NCI-H524 treated with DMSO at 0.1 percent for 48 hours (cell line): ENCODE measurements at regions not wholly inside any gene's neighbourhood (a gene's known extent, or its start where the extent isn't known, plus 50 kb on each side); places are given as distances from the start of the nearest gene placed in this dataset.

Experiments
- DNase-seq: peaks from one replicate; lab custom pipeline; 2025; lab: John Stamatoyannopoulos, UW

DNA sequence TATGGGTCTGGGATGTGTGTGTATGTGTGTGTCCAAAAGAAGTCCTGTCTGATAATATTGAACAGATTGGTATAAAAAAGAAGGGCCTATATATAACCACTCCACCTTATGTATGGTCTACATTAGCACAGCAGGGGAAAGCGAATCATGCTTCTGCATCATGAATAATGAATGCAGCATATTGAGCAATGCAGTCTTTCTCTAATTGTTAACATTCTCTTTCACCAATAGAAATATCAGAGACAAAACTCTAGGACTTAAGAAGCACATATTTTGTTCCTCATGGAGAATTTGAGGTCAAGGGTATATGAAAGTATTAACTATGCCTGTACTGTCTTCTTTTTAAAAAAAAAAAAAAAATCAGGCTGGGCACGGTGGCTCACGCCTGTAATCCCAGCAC is 264.3 kb upstream of the NOCT start:
- no peak for DNase-seq

DNA sequence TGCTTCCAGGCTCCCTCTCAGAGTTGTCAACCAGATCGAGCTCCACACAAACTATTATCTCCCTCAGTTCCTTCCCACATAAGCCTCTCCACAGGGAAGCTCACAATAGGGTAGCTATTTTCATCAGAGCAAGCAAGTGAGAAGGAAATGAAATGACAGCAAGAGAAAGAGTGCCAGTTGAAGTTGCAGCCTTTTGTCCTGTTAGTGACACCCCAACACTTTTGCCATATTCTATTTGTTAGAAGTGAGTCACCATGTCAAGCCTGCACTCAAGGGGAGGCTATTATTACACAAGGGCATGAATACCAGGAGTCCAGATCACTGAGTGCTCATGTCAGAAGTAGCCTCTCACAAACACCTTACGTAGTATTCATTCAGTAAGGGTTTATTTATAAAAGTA is 266.3 kb upstream of the NOCT start:
- DNase-seq = no peak

DNA sequence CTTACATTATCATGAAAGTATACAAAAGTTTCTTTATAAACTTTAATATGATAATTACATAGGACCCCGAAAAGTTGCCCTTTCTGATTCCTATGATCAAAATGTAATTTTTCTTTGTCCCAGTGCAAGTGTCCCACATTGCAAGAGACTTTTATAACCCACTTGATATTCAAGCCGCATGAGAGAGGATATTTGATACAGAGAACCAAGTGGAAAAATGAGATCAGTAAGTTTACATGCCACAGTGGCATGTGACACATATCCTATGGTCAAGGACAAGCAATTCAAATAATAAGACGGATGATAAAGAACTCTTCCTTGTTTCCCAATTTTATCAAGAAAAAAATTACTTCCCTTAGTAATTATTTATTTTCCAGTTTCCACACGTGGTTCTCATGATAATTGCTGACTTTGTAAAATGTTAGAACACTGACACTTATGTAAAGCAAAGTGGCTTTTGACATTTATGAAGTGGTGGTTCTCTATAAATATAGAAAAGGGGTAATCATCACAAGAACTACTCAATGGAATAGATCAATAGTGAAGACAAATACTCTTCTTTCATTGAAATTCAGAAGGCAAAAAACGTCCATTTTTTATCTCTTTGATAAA is 273.7 kb upstream of the NOCT start:
- DNase-seq = no peak

DNA sequence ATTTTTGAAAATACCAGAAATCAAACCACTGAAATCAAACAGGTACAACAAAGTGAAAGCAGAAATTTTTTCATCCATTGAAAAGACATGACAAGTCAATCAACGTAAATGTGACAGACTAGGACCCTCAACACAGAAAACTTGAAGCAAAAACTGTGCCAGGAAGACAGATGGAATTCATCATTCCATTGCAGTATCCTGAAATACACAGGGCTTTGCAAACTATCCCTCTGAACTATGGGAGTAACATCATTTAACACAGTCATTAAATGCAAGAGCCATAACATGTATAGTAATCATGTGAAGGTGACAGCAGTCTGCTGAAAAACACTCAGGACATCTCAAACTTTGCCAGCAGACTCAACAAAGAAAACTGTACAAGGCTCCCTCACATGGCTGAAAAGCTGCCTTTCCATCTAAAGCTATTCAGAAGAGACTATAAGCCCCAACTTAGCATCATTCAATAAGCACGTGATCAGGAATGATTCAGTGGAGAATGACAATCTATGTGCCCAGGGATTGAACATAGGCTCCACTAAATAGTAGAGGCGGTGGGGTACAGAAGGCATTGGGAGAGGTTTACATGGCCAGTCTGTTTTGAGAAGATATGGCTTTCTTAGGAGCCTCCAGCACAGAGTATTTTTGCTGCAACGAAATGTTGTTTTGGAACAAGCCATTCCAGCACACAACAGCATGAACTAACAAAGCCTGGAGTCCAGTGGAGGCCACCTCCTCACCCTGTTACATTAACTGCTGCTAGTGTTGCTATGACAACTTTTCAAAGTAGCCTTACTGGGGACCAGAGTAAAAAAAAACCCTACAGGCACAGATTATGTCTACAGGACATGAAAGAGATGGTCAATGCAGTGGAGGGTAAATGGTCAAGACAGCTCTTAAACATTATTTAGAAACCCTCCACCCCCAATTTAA is 274.5 kb upstream of the NOCT start:
- no peak for DNase-seq

DNA sequence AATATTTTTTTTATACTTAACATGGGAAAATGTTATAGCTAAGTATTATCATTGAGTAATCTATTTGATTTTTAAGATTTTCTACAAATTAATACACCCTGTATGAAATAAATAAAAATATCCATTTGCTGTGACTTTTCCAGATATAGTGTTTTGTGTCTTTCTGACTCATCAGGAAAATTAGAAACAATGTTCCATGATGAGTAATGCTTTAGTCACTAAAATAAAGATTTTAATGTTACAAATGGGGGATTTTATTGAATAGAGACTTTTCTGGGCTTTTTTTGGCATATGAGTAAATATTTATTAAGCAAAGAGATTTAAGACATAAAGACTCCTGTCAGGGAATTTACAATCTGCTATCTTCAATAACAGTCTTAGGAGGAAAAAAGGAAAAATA is 279.2 kb upstream of the NOCT start:
- no peak for DNase-seq

DNA sequence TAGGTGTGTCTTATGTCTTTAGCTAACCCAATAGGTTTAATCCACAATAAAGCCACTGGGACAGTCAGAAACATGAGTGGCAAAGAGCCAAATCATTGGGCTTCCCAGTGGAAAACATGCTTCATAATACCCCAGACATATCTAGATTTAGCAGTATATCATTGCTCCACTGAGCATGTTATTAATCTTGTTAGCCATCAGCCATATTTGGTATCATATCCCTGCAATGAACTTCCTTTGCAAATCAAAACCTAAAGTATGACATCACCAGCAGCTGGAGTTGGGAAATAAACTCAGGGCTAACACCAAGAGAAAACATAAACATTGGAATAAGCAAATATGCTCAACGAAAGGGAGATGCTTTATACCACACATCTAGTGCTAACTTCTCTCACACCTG is 280.8 kb upstream of the NOCT start:
- DNase-seq = no peak

DNA sequence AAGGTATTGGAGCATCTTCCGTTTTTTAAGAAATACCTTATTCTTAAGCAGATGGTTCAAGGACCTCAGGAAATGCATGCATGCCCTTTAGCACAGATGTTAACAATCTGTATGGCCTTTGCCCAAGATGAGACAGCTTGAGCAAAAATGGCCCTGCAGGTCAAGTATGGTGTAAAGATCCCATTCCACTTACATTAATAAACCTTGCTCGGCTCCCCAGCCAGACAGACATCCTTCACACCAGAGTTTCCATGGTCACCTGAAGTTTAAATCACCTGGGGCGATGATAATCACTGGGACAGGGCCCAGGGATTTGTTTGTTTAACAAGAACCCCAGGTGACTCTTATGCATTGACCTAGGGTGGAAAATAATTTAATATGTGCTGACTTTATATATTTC is 287.0 kb upstream of the NOCT start:
- DNase-seq = peak; percentile 9

DNA sequence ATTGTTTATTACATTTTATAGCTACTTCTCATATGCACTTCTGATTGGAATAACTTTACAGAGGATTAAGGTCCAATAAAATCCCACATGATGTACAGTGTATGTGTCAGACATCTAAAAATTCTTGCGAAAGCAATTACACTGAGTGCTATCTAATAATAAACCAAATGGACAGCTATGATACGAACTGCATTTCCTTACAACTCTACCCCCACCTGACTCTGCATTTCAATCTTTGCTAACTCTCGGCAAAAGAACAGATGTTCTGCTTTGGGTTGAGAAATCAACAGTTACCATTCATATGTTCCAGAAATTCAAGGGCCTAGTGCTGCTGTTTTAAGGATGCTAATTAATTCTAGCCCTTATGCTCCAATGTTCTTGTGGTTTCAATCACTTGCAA is 287.9 kb upstream of the NOCT start:
- peak; percentile 79 for DNase-seq

DNA sequence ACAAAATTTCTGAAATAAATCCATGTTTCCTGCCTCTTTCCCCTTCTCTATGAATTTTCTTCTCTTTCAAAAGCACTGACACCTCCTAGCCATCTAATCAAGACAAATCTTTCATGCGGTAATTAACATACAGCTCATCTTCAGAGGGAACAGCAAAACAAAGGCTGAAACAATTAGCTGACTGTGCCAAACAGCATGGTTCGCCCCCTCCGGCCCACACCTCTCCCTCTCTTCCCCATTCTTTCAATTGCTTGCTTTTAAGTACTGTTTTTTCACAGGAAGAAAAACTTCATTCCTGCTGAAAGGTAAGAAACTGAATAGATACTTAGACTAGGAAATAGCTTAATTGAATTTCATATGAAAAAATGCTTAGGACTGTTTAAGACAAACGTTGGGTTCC is 291.1 kb upstream of the NOCT start:
- DNase-seq = no peak

DNA sequence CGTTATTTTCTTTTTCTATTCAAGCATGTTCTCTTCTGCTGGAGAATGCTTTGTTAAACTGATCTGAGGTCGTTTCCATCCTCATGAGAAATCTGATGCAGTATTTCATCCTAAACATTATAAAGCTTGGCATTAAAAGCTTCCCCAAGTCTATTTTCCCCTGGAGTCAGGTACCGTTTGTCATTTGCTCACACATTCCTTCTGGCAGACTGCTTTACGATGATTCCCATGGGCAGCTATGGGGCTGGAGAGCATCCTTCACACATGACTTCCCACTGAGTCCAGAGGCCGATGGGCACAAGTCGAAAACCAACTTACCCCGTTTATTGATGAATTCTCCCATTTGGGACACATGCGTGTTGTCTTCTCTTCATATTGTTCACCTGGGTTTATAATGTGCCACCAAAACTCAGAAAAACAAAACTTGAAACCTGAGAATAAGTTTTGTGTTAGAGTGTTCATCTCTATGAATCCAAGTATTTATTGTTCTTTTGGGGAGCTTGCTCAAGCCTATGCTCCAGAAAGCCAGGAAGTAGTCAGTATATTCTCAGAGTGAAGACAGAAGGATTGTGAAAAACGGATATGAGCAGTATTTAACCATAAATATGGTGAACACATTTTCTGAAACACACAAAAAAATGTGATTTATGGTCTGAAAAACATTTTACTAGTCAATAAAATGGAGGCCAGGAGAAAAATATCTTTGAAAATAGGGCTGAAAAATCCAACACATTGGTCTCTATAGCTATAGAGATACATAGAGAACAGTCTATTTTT is 298.8 kb upstream of the NOCT start:
- no peak for DNase-seq

DNA sequence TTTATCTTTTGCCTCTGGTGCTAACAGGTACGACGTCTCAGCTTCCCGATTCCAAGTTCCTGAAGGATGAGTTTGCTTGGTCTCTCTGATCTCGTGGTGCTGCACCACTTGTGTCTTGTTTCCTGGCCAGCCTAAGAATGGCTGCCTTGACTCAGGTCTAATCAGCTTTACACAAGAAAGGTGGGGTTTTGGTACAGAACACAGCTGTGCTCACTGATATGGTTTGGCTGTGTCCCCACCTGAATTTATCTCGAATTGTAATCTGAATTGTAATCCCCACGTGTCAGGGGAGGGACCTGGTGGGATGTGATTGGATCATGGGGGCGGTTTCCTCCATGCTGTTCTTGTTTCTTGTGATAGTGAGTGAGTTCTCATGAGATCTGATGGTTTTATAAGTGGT is 305.3 kb upstream of the NOCT start:
- no peak for DNase-seq

DNA sequence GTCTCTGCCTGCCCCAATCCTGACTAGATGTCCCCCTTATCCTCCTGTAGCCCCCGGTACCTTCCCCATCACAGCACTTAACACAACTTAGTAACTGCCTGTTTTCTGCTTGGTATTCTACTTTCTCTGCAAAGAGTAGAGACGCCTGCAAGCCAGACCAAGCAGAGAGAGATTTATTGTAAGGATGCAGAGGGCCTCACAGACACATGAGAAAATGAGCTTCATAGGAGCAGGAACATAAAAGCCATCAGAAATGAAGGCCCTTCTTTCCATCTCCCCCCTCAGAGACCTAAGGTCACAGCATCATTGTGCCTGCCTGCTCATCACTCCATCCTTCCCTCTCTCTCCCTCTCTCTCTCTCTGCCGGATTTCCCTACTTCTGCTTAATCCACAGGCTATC is 305.7 kb upstream of the NOCT start:
- DNase-seq = no peak

DNA sequence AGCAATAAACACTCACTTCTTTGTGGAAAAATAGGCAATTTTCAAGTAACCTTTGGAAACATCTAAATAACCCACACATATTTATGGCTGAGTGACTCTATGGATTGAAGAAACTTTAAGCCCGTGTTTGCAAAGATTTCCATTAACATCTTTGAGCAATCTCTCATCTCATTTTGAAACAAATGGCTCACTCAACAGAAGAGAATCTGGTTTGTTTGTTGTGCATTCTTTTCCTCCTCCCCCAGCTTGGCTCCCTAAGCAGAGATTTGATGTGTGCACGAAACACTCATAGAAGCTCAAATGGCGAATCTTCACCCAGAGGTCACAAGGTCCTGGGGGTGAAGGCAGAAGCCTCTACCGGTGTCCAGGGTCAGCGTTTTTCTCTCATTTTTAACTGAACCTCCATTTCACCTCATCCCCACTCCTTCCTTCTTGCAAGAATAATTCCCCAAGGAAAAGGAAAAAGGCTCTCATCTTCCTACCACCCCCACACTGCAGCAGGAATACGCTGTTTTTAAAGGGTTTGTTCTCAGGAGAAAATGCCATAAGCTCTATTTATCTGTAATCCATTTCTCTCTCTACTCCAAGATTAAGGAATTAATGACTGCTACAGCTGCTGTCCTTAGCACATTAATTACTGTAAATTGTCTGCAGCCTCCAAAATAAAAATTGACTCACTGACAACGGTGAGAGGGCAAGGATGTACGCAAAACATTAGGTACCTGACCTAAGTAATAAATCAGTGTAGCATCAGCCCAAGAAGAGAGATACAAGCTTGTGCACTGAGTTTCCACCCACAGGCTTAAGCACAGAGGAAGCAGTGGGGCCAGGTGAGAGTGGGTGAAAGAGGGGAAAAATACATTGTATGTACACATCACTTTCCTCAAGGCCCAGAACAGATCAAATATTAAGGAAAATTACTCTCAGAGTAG is 307.6 kb upstream of the NOCT start:
- peak; percentile 30 for DNase-seq

DNA sequence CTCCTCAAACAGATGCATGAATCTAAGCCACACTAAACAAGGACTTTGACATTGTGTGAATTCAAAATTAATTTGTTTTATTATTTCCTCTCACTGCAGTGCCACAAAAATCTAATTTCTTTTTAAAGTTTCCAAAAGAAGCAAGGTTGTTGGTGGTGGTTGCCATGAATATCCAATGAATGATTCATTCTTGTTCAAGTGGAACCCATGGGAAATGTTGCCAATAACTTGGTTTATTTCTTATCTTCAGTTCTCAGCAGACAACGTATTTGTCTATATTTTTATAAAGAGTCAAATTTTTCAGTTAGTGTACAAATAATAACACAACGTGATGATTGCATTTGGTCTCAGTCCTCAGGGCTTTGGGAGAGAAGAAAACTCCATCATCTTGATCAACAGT is 309.4 kb upstream of the NOCT start:
- no peak for DNase-seq

DNA sequence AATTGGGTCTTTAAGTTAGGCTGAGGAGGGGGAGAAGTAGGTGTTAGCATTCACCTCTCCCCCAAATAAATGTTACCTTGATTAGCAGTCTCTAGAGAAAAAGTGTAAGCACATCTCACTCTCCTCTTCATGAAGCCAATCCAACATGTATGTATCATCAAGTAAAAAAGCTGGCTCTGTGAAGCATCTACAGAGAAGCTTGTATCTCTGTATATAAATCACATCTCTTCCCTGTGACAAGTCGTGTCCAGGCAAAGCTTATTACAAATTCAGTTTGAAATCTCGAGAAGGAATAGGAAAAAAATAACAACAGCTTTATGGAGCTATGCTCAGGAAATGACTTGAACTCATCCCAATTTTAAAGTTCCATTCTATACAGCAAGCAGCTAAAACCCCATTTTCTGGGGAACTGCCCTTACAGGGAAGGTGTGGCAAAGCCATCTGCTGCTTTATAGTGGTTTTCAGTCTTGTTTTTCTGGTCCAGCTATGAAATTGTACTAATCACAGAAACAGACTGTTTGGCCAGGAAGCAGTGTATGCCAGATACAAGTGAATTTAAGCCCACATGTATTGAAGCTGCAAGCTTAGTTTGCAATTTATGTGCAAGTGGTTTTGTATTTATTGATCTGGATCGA is 313.3 kb upstream of the NOCT start:
- DNase-seq = no peak

DNA sequence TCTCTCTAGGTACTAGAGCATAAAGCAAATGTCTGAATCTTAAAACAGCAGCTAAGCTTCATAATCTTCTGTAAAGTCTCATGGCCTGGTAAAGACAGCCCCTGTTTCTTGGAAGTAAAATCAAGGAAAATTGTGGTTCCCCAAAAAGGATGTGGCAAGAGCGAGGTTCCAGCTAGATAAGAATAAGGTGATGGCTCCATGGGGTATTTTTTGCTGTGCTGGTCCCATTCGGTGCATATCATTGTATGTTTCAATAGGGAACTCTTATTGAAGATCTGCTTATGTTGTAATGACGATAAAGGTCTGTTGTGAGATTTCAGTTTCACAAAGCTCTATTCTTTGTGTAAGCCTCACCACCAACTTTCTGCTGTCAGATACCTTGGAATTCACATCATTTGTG is 316.9 kb upstream of the NOCT start:
- no peak for DNase-seq

DNA sequence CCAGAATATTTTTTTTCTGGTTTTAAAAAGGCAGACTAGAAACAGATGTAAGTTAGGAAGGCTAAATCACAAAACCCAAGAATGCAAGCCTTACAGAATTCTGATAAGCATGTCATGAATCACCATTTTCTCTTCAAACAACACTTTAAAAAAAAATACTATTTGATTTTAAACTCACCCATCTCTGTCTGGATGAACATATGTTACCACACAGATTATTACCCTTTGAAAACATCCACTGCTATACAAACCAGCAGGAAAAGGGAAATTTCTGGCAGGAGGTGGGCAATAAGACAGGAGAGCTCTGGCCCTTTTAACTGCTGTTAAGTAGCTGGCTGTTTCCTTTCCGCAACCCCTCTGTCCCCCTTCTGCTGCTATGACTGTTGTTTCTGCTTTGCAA is 317.7 kb upstream of the NOCT start:
- no peak for DNase-seq

DNA sequence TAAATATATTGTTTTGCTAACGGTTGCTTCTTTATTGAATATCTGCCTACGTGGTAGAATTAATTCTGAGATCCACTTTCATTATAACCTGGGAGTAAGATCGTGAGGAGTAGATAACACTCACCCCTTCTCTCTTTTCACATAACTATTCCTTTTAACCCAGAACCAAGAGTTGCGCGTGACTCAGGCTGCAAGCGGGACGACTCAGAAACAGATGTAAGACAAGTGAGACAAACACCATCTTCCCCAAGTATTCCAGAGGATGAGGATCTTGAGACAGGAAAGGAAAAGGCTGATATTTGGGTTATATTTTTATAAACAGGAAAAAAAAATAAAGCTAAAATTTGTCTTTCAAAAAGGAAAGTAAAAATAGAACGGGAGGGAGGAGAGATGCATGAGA is 318.8 kb upstream of the NOCT start:
- no peak for DNase-seq

DNA sequence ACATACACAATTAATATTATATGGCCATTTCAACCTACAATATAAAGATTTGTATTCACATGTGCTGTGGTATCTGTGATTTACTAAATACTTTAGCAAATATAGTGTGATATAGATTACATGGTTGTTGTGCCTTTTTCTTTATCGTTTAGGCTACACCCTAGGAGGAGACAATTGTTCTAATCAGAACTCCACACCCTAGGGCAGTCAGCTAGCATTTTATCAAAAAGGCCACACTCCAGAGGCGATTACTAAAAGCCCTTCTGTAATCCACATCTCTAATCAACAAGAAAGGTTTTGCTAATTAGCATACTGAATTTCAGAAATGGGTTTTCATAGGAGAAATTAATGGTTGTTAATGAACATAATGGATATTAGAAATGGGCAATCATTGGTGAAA is 319.5 kb upstream of the NOCT start:
- DNase-seq = no peak

DNA sequence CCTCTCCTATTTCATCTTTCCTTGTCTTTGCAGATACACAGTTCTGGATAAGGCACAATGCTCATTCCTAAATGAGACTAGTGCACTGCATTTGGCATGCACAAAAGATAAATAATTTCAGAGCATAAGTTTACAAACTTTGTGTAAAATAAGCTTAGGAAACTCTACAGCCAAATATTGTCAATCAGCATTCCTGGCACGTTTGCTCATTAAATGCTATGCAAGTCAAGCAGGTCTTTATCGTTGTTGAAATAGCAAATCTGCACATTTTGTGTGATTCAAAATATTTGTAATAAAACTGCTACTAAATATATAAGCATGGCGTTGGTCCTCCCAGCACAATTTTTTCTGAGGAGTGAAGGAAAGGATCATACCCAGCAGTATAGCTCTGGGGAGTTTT is 322.1 kb upstream of the NOCT start:
- DNase-seq = no peak

DNA sequence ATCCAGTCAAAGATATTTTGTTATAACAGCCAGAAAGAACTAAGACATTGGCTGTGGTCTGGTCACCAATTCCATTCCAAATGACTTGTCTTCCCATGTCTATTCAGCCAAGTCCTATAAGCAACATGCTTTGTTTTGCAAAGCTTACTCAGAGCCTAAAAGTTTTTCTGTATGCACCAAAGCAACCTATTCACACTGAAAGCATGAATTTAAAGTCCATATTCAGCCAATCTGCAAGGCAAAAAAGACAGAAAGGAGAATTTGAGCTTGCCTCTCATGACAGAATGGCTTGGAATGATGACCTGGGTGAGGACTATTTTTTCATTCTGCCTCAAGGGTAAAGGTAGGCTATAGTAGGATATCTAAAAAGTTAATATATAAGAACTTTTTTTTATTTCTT is 323.2 kb upstream of the NOCT start:
- no peak for DNase-seq
